DND-41 (cell line): ENCODE measurements at regions not wholly inside any gene's neighbourhood (a gene's known extent, or its start where the extent isn't known, plus 50 kb on each side); places are given as distances from the start of the nearest gene placed in this dataset.

Source experiments
- EZH2 ChIP-seq: IDR thresholded peaks from 3 replicates; pipeline ENCODE4 v1.6.1; 2012; ENCODE audit warnings: borderline replicate concordance, low read depth, mild to moderate bottlenecking, moderate library complexity, low read length, inconsistent platforms; ENCODE audit not compliant: severe bottlenecking
- TF ChIP-seq, protein P1 (sequence below): IDR thresholded peaks from 2 replicates; pipeline ENCODE4 v1.5.1; 2012; ENCODE audit warnings: borderline replicate concordance, low read length, moderate library complexity, mild to moderate bottlenecking; ENCODE audit not compliant: poor library complexity, severe bottlenecking; ENCODE audit errors: extremely low read depth

DNA sequence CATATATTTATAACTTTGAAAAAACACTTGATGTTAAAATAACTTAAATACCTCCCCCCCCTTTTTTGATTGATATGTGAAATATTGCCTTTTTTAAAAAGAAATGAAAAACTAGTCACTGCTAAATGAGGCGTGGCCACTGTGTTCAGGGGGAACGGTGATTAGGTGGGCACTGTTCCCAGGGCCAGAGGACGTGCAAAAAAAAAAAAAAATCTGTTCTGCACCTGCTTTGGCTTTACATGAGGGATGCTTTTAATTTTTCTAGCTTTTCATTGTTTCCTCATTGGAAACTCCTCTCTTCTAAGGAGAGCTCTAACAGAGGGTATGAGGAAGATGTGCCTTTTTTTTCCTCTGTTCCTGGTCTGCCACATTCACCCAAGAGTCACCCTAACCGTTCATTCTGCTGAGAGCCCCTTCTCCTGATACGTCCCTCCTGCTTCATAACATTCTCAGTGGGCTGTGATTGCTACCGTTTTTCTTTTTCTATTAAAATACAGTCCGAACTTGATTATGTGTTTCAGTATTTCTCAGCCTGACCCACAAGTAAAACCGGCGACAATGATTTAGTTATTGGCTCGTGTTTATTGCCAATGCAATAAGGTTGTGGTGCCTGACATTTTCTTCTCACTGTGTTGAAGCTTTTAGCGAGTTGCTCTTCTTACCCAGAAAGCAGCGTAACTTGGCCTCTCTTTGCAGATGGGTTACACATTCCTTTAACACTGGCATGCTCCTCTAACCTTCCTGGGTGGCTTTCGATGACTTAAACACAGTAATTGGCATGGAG is 64.8 kb upstream of the ZNF536 start:
- TF ChIP-seq, protein P1, sequence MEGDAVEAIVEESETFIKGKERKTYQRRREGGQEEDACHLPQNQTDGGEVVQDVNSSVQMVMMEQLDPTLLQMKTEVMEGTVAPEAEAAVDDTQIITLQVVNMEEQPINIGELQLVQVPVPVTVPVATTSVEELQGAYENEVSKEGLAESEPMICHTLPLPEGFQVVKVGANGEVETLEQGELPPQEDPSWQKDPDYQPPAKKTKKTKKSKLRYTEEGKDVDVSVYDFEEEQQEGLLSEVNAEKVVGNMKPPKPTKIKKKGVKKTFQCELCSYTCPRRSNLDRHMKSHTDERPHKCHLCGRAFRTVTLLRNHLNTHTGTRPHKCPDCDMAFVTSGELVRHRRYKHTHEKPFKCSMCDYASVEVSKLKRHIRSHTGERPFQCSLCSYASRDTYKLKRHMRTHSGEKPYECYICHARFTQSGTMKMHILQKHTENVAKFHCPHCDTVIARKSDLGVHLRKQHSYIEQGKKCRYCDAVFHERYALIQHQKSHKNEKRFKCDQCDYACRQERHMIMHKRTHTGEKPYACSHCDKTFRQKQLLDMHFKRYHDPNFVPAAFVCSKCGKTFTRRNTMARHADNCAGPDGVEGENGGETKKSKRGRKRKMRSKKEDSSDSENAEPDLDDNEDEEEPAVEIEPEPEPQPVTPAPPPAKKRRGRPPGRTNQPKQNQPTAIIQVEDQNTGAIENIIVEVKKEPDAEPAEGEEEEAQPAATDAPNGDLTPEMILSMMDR: no peak
- TF ChIP-seq EZH2: no peak
